ENCODE measurements at regions not wholly inside any gene's neighbourhood (a gene's known extent, or its start where the extent isn't known, plus 50 kb on each side); places are given as distances from the start of the nearest gene placed in this dataset.
"Not testable (repeated sequence)": the region's sequence is repeated elsewhere in the genome, so short reads cannot be mapped to it uniquely, and the experiment has no call there.

DNA sequence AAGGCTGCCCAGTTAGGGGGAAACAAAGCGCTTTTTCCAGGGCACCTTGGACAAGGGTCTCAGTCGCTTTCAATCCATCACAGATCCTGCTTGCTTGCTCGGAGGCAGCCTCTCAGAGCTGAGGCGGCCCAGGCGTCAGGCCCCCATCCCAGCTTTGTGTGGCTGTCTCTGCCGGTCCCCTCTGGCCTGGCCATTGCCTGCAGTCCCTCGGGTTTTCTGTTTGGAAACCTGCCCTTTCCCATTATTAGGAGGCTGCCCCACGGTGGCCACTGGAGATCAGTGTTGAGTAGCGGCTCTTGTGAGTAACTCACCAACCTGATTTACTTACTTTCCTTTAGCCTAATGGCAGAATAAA is 216.1 kb downstream of the GLRX3 start:
- DNase-seq: no peak

GRCh38 chr10:130353928-130354572 is 217.9 kb downstream of the GLRX3 start:
- no peak for DNase-seq

- no peak for DNase-seq
Measured at GRCh38 chr10:130354573-130354954, 218.4 kb downstream of the GLRX3 start.

DNA sequence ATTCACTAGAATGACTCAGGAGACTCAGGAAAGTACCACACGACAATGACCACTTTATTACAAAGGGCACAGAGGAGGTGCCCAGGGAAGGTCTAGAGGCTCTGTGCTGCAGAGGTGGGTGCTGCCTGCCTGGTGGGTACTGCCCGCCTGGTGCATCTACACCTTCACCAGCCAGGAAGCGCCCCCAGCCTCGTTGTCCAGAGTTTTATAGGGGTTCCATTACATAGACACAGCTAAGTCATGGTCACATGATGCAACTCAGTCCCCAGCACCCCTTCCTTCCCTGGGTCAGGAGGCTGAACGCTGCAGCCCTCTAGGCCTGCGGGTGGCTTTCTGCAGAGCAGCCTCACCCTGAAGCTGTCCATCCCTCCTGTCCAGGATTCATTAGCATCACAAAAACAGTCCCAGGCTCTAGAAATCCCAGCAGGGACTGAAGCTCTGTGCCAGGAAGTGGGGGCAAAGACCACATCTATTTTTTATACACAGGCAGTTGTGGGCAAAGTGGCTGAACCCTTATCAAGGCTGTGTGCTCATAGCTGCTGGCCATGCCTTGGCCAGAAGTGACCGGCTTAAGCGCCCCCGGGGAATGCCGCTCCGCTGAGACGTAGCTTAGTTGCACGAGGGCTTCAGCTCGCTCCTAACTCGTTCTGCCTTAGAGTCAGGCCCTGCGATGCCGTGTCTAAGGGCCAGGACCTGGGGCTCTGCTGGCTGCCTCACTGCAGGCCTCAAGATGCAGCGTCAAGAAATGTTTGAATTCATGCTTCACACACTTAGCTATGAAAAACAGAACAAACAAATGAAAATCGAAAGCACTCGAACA is 219.0 kb downstream of the GLRX3 start:
- no peak for DNase-seq

DNA sequence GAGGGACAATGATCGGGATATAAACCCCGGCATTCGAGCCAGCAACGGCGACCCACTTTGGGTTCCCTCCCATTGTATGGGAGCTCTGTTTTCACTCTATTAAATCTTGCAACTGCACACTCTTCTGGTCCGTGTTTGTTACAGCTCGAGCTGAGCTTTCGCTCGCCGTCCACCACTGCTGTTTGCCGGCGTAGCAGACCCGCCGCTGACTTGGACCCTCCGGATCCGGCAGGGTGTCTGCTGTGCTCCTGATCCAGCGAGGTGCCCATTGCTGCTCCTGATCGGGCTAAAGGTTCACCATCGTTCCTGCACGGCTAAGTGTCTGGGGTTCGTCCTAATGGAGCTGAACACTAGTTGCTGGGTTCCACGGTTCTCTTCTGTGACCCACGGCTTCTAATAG is 220.2 kb downstream of the GLRX3 start:
- DNase-seq: not testable (repeated sequence)

- no peak for DNase-seq
Measured at GRCh38 chr10:130357226-130357625, 221.0 kb downstream of the GLRX3 start.

- DNase-seq: no peak
Measured at GRCh38 chr10:130357951-130358350, 221.8 kb downstream of the GLRX3 start.

GRCh38 chr10:130358981-130359650 is 222.9 kb downstream of the GLRX3 start:
- DNase-seq: no peak

DNA sequence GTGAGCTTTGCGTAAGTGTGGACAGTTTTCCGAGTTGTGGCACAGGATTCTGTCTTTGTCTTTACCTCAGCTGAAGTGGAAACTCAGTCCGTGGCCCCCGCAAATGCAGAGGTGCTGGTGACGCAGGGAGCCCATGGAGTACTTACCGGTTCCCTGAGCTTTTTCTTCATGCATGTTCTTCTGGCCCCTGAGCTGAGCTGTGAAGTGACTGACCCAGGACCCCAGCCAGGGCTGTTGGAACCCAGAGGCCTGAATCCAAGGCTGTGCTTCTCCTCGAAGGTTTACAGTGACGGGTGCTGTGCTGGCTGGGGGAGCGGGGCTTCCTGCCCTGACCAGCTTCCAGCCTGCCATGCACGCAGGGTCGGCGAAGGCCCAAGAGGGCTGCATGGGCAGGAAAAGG is 223.5 kb downstream of the GLRX3 start:
- DNase-seq: no peak

DNA sequence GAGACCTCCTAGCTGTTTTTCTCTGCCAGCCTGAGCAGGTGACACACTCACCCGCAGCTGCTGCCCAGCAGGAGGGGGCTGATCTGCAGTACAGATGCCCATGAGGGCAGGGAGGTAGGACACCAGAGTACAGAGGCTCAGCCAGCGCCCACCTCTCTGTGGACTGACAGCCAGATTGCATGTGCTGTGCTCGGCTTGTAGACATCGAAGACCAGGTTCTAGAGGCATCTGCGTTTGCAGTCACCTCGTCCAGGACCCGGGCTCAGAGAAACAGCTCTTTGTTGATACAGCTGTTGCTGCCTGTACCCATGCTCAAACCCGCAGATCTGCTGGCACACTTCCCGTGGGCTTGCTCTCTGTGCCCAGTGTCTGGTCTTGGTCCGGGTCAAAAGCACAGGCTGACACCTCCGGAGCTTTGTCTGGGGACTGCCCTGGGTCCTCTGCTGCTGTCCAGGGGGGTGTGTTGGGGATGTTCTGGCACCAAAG is 224.7 kb downstream of the GLRX3 start:
- peak; percentile 57 to 85 for DNase-seq

- no peak for DNase-seq
Measured at GRCh38 chr10:130361351-130362105, 225.3 kb downstream of the GLRX3 start.

GRCh38 chr10:130362308-130362761 is 226.1 kb downstream of the GLRX3 start:
- DNase-seq: no peak

GRCh38 chr10:130363051-130363450 is 226.9 kb downstream of the GLRX3 start:
- DNase-seq: no peak

DNA sequence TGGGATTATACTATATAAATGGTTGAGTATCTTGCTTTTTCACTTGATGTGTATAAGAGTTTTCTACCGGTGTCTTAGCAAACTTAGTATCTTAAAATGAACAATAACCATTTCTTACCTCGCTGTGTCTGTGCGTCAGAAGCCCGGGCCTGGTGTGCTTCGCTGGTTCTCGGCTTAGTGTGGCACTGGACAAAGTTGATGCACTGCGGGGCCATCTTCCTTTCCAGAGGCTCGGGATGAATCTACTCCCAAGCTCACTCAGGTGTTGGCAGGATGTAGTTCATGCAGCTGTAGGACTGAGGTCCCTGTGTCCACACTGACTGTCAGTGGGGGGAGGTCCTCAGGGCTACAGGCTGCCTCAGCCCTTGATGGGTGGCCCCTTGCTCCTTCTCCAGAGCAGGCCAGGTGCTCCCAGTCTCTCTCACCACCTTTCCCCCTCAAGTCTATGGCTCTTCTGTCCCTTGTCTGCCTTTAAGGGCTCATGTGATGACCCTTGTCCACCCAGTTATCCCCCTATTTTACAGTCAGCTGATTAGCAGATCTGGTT is 227.8 kb downstream of the GLRX3 start:
- no peak for DNase-seq

DNA sequence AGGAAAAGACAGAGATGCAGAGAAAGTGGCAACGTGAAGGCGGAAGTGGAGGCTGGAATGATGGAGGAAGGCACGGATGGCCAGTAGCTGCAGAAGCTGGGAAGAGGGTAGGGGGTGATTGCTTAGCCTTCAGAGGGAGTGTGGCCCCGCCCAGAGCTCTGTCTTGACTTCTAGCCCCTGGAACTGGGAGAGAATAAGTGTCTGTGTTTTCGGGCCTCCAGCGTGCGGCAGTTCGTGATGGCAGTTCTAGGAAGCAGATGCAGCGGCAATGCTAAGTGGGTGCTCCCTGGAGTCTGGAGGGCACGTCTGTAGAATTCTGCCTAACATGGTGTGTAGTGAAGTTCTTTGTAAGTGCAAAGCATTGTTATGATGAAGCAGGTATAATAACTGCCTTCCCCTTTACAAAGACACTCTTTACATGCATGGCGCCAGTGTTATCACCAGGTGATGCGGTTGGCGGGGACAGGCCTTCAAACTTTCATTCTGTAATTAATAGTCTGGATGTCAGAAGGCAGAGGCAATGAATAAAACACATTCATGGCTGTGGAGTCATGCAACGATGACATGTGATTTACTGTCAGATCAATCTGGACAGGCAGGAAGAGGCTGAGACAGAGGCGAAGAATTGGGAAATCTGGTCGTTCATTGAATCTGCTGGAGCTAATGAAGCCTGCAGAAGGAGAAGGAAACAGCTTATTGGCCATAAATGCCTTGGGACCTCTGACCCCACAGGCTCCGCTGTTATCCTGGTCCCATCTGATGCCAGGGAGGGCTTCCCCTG is 228.6 kb downstream of the GLRX3 start:
- DNase-seq: no peak

DNA sequence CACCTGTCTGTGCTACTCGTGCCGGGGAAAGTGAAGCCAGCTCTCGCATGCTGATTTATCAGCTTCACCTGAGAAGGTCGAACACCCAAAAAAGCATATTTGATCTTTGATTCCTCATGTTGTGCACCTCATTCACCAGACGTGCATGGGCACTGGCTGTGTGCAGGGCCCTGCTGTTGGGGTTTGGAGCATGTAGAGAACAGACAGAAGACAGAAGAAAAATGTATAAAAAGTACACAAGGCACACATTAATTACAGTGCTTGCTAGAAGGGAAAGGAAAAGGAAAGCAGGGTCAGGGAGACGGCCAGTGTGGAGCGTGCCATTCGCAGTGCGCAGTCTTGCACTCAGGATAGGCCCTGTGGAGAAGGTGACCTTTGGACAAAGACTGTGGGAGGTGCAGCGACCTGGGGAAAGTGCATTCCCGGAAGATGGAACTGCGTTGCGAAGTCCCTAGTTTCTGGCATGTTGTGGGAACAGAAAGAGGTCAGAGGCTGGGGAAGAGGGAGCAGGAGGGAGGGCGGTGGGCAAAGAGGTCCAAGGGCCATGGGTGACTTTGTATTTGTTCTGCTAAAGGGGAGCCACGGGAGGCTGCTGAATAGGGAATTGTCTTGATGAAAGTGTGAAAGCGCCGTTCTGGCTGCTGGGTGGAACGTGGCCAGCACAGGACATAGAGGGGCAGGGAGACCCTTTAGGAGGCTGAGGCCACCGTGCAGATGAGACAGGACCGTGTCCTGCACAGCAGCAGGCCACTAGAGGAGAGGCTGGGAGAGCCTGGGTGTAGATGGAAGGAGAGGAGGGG is 232.8 kb downstream of the GLRX3 start:
- no peak for DNase-seq

DNA sequence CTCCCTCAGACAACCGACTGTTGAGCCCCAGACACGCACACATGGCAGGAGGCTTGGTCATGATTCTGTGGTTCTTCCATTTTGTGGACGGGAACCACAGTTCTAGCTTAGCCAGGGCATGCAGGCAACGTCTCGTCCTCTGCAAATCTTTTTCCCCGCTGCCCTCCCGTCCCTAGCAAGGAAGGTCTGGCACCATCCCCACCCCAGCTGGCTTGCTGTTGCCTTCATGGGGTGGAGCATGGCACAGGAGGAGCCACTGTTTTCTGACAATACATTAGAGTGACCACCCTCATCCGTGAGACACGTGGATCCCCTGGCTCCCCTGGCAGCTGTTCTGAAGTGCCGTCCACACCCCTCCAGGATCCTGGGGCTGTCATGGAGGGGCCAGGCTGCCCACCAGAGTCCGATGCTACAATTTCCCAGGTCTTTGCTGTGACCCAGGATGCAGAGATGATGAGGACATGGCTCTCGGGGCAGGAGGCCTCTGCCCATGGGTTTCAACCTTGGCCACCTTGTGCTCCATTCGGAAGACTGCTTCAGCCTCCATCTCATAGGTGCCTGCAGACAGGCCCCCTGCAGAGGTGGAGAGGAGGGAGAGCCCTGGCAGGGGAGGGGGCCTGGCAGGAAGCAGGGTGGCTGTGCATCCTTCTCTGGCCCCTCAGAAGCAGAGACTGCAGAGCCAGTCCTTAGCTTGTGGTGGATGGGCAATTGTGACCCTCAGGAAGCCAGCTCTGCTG is 233.6 kb downstream of the GLRX3 start:
- no peak for DNase-seq

DNA sequence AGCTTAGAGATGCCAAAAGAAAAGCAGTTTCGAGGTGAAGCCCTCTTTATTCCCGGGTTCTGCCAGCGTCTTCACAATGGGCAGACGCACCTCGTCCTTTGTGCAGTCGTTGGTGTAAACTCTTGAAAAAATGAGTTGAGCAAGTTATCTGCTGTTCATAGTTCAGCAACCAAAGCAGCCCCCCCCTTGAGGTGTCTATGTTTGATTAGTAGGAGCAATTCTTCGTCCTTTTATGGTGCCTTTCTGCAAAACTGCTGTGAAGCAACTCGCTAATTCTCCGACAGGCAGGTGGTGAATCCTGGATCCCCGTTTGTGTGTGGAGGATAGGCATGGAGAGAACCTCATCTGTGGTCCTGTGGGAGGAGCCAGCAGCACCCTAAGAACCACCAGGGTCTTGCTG is 234.5 kb downstream of the GLRX3 start:
- DNase-seq: no peak

DNA sequence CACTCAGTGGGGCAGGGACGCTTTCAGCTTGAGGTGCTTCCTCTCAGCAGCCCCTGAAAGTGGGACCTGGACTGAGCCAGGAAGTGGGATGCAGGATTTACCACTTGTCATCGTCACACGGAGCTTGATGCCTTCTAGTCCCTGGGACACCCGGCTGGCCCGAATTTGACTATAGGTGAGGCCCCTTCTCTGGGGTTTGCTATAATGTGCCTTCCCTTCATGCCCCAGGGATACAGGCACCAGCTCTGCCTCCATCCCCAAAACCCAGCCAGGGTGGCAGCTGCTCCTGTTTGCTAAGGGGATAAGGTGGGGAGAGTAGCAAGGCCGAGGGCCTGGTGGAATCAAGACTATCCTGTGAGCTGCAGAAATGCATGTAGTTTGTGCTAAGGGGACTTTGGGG is 235.0 kb downstream of the GLRX3 start:
- no peak for DNase-seq

DNA sequence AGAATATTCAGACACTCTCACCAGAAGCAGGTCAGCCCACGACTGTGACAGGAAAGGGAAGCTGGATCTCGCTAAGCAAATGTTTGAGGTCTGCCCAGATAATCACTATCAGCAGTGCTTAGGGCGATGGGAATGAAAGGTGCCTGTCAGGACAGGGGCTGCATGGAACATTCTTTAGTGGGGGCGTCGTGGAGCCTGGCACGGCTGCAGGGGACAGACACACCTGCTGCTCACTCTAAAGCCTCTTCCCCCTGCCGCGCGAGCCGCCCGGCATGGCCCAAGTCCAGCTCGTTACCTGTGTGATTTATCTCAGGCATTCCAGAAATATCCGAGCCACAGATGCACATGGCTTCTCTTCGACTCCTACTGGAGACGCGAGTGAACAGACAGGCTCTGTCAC is 235.5 kb downstream of the GLRX3 start:
- no peak for DNase-seq

All from SHP77 (cell line).